IPS DF 4.7 (cell line): ENCODE measurements at regions not wholly inside any gene's neighbourhood (a gene's known extent, or its start where the extent isn't known, plus 50 kb on each side); places are given as distances from the start of the nearest gene placed in this dataset.

Experiments used
- DNase-seq: peaks from one replicate; pipeline ENCODE4 v3.0.0-alpha.2; 2013; ENCODE audit warnings: low spot score; ENCODE audit errors: extremely low read depth

DNA sequence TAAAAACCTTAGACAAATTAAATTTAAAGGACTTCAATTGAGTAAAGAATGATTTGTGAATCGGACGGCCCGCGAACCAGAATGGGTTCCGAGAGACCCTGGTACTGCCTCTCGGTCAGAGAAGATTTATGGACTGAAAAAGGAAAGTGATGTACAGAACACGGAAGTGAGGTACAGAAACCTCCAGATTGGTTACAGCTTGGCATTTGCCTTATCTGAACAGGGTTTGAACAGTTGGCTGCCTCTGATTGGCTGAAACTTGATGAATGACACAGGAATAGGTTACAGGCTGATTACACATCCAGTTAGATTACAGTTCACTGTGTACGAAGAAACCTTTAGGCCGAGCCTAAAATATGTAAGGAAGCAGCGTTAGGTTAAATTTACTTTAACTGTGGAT, 156.5 kb upstream of the EGFLAM start:
- DNase-seq, result no peak

DNA sequence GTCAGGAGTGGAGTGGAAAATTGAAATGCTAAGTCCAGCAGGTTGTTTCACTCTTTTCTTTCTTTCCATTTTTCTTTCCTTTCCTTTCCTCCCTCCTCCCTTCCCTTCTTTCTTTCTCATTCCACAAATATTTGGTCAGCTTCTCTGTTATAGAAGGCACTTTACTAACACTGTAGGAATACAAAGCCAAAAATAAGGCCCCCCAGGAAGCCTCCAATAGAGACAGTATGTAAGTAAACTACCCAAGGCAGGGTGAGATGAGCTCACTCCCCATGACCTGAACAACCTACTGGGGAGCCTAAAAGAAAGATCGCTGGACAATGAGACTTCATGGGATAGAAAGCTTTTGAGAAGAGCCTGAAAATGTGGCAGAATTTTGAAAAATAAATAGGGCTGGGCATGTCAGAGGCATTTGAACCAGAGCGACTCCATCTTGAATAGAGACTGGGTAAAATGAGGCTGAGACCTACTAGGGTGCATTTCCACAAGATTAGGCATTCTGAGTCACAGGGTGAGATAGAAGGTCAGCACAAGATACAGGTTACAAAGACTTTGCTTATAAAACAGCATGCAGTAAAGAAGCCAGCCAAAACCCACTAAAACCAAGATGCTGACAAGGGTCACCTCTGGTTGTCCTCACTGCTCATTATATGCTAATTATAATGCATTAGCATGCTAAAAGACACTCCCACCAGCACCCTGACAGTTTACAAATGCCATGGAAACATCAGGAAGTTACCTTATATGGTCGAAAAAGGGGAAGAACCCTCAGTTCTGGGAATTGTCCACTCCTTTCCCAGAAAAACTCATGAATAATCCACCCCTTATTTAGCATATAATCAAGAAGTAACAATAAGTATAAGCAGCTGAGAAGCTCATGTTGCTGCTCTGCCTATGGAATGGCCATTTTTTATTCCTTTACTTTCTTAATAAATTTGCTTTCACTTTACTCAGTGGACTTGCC, 158.9 kb upstream of the EGFLAM start:
- no peak for DNase-seq

DNA sequence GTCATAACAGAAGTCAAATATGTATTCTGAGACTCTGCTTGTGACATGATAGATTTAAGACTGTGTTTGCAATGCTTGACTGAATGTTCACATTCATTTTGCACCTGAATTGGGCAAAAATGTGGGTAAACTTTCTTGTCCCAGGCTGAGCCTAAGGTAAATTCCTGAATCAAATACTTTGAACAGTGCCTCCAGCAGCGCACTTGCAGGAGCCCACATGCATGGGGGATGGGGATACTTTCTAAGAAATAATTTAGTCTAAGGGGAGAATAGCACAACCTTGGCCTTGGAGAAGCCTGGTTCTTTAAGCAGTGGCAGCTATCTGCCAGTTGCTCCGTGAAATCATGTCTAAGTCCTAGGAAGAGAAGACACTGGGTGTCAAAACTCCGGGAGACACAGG, 163.5 kb upstream of the EGFLAM start:
- no peak for DNase-seq

DNA sequence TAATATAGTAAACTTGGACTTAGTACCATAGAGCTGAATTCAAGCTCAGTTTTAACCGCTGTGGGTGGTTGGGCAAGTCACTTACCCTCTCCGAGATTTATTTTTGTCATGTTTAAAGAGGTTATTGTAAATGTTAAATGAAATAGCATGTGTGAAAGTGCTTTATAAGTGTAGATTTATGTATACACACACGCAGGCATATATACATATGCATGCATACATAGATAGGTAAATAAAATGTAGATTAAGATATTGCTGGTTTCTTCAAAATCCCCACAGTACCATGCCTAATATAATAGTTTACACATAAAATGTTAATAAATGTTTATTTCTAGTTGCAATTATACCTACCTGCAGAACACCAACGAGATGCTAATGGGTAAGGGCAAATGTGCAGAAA, 164.5 kb upstream of the EGFLAM start:
- no peak for DNase-seq

DNA sequence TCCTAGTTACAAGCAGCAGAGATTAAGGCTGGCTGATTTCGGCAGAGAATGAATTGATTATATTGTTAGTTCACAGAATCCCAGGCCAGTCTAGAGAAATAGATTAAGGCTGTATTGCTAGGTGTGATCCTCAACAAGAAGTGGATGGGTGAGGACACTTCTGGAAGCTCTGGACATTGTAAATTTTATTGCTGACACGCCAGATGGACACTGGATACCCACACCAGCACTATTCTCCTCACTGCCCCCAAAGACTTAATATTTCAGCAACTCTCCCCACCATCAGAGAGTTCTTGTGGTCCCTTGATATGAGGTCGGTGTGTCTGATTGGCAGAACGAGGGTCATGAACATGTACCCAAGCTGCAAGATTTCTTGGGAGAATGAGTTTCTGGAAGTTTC, 171.6 kb upstream of the EGFLAM start:
- DNase-seq, result no peak

DNA sequence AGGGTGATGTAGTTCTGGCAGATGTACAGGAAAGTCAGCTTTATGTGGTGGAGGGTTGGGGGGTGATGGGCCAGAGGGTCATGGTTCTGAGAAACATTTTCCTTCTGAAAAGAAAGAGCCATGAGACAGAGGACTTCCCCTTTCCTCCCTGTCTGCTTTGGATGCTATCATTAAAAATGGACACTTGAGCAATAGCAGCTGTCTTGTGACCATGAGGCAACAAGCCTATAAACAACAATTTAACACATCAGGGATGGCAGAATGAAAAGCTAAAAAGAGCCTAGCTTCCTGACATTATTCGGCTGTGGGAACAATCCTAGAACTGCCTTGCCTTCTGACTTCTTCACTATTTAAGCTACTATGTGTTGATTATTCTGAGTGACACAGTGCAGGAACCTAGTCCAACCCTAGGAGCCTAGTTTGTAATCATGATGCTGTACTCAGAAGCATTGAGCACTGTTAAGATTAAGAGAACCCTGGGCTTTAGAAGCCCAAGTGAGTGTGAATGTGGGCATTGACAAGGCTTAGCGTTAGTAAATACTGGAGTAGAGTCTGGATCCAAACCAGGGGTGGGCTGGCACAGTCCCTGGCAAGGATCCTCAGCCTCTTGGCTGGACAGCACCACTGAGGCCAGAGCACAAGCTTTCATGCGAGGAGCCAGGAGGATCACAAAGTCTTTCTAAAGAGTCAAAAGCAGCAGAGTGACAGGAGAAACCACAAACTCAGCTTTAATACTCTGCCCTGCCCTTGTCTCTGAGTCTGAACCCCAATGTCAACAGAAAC, 178.5 kb upstream of the EGFLAM start:
- no peak for DNase-seq

DNA sequence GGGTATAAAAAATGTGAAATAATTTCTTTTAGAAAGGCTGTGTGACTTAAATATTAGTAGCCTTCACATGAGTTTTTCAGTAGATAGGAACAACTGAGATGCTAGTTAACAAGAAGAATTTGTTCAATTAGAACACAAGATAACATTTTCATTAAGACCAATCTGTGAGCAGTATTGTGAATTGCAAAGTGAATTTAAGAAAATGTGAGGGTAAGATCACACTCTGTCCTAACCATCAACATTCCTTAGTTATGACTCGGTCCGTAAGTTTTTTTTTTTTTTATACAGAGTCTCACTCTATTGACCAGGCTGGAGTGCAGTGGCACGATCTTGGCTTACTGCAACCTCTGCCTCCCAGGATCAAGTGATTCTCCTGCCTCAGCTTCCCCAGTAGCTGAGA, 180.2 kb upstream of the EGFLAM start:
- DNase-seq, result no peak

DNA sequence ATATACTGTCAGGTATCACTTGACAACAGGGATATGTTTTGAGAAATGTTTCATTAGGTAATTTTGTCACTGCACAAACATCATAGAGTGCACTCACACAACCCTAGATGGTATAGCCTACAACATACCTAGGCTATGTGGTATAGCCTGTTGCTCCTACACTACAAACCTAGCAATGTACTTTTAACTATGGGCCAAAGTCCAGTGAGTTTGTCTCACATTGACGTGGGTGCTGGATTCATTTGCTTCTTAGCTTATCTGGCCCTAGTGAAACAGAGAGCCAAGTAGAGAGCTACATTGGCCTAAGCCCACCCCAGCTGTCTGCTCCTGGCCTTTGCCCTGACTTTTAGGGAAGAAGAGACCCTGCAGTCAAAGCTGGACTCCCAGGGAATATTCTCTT, 180.7 kb upstream of the EGFLAM start:
- DNase-seq, result no peak

DNA sequence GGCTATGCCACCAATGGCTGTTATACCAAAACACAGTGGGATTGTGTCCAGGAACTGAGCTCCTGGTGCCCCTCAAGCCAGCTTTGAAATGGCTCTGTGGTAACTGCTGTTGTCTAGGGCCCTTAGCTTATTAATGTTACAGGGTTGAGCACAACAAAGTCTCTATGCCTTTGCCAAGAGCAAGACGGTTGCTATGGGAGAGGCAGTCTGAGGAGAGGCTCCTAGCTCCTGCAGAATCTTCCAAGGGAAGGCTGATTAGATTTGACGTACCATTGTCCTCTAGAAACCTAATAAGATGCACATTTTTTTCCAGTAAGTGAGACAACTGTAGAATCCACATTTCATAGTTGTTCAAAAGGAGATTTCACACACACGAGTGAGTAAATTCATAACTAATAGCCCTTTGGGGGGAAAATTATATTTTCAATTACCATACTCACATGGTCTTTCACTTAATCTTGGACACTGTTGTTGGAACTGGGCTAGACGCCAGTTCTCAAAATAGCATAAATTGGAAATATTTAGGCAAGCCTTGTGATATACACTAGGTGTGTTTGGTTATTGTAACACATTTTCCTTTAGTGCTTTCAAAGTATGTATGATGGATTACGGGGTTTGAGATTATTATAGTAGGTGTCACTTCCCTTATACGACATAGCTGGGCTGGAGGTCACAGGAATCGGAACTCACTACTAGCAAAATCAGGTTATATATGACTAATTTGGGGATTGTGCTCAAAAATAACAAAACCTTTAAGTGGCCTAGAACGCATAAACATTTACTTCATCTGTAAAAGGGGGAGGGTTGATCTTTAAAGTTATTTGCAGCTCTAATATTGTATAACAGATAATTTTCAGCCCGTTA, 186.3 kb upstream of the EGFLAM start:
- no peak for DNase-seq

DNA sequence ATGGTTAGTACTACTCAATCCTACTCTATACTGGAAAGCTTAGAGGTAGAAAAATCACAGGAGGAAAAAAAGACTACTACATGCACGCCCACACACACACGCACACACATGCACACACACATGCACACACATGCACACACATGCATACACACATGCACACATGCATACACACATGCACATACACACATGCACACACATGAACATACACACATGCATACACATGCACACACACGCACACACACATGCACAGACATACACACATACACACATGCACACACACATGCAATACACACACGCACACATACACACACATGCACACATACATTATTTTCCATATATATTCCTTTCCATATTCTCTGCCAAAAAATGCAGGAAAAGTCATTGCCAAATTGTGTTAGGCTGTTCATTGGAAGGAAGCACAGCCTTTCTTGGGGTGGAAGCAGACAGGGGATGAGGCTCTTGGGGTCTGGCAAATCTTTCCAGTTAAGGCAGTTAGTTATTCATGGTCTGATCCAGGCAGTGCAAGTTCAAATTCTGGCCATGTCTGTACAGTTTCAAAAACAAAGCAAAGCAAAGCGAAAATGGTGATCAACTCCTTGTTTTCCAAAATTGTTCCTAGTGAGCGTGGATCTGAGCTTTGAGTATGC, 187.9 kb upstream of the EGFLAM start:
- no peak for DNase-seq

DNA sequence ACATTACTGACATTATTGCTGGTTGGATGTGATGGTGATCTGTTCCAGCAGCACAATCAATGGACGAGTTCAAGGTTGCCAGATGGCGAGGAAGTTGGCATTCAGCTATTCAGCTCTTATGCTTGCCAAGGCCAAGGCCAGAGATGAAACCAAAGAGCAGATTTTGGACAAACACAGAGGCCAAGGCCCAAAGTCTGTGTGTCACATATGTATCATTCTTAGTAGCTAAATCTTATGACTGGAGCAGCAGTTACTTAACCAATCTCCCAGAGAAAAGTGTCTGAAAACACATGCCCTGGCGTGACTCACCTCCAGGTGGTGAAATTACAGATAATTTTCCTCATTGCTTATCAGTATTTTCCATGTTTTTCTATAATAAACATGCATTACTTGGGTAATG, 189.0 kb upstream of the EGFLAM start:
- no peak for DNase-seq

DNA sequence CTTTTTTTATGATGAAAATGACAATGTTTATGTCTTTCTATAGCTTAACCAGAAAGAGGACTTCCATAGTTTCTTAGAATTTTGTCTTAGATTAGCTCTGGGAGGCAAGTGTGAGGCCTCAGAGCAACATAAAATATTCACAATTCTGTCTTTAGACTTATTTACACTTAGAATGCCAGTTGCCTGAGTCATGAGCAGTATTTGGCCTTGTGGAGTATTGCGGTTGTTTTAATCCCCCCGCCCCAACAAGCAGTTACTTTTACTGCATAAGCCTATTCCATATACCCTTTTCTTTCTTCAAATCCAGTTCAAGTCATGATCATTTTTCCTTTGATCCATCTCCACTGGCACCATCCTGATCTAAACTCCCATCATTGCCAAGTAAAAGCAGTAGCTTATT, 198.0 kb upstream of the EGFLAM start:
- no peak for DNase-seq

DNA sequence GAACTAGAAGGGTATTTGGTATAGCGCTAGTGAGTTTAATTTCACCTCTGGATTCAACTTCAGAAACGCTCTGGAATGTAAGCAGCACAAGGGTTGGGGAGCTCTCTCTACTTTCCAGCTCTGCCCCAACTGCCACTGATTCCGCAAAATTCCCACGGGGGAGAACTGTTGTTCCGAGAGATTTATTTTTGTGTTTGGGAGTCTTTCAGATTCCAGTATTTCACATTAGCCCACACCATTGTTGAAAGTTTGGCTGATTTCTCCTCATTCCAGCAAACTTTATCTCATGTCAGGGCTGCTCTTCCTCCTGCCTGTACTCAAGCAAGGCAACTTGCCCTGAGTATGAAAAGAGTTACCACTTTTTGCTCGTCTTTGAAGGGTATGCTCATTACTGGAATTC, 198.5 kb upstream of the EGFLAM start:
- DNase-seq, result no peak

DNA sequence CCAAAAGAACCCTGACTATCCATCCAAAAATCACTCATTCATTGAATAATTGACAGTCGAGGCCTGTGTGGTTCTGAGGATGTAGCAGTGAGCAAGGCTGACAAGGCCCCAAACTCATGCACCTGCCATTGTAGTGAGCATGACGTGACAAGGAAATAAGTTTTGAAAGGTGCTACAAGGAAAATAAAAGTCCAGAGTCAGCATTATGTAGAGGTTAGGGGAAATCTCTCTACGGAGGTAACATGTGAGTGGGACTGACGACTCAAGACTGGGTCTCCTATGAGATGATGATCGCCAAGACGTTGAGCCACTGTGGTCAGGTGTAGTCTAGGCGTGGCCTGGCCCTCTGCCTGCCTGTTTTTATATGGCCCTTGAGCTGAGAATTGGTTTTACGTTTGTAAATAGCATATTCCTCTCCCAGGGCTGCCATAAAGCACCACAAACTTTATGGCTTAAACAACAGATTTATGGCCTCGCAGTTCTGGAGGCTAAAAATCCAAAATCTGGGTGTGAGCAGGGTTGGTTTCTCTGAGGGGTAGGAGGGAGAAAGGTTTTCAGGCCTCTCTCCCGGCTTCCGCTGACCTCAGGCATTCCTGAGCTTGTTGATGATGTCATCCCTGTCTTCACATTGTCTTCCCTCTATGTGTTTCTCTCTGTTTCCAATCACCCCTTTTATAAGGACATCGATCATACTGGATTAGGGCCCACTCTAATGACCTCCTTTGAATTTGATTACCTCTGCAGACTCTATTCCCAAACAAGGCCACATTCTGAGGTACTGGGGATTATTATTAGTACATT, 206.4 kb upstream of the EGFLAM start:
- DNase-seq, result no peak

DNA sequence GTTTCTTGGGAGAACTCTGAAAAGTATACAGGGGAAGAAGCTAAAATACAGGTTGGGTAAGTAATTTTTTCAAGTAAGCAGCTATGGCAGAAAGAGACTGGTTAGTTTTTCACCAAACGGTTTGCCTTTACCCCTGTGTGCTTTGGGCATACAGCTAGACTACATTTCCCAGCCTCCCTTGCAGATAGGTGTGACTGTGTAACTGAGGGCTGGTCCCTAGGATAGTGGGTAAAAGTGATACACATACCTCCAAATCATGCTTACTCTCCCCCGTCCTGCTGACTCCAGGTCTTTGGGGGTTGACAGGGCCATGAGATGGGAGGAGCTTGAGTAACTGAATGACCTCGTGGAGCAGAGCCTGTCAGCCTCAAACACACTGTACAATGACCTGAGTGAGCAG, 208.6 kb upstream of the GDNF start:
- DNase-seq, result no peak

DNA sequence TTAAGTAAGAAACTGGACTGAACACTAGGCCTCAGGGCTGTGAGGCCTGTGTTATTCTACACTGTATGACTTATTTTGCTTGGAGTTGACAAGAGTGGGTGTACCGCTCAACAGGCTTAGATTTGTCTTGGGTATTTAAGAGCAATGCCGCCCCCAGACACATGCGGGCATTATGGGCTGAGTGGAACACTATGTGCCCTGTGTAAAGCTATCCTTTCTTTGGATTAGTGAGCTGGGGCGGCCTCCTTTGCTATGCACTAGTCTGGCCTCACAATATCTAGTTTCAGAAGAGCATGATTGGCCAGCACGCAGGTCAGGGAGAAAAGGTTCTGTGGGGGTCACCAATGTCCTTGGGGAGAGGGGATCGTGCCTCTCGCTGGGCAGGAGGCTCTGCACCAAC, 206.3 kb upstream of the GDNF start:
- no peak for DNase-seq

DNA sequence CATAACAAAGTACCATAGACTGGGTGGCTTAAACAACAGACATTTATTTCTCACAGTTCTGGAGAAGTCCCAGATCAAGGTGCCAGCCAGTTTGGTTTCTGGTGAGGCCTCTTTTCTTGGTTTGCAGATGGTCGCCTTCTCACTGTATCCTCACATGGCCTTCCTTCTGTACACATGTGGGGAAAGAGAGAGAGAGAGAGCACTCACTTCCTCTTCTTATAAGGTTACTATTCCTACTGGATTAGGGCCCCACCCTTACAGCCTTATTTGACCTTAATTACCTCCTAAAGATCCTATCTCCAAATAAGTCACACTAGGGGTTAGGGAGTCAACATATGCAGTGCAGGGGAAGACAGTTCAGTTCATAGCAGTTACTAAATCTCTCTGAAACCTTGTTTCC, 205.6 kb upstream of the GDNF start:
- no peak for DNase-seq

DNA sequence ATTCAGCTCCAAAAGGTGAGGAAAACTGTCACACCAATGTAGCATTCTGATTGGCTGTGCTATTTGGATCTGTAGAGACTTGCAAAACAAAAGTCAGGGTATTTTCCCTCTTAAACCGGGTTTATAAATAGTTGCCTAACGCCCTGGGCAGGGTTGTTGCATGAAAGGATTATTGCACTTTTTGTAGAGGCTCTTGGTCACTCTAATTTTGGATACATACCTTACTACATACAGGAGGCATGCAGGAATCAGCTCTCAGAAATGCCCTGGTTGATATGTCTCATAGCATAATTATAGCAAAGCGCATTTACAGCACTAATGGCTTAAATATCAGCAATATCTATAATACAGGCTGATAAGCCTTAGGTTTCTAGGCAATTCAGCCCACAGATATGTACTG, 200.0 kb upstream of the GDNF start:
- DNase-seq, result no peak

DNA sequence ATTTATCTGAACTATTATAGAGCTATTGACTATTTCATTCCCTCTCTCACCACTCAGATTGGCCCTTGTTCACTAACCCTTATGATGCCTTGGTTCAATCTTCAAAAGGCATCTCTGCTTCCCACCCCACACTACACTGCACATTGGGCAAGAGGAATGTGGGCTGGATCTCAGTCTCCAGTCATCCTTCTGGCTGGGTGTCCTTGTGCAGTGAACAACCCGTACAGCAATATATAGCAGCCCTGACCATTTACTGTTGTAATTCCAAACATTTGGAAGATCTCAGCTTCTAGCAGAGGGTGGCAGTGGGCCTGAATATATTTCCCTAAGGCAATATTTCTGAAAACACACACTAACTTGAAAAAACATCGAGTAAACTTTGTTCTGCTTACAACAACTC, 199.2 kb upstream of the GDNF start:
- no peak for DNase-seq

DNA sequence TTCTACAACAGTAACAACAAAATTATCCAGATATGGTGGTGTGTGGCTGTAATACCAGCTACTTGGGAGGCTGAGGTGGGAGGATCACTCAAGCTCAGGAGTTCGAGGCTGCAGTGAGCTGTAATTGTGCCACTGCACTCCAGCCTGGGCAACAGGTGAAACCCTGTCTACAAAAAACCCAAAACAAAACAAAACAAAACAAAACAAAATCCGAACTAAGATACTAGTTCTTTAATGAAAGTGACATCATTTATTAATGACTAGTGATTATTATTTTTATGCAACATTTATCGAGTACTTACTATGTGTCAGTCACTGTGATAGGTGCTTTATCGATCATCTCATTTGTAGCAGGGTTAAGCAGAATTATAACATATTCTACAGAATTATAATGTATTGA, 196.9 kb upstream of the GDNF start:
- no peak for DNase-seq
